ENCODE measurements at regions not wholly inside any gene's neighbourhood (a gene's known extent, or its start where the extent isn't known, plus 50 kb on each side); places are given as distances from the start of the nearest gene placed in this dataset.

DNA sequence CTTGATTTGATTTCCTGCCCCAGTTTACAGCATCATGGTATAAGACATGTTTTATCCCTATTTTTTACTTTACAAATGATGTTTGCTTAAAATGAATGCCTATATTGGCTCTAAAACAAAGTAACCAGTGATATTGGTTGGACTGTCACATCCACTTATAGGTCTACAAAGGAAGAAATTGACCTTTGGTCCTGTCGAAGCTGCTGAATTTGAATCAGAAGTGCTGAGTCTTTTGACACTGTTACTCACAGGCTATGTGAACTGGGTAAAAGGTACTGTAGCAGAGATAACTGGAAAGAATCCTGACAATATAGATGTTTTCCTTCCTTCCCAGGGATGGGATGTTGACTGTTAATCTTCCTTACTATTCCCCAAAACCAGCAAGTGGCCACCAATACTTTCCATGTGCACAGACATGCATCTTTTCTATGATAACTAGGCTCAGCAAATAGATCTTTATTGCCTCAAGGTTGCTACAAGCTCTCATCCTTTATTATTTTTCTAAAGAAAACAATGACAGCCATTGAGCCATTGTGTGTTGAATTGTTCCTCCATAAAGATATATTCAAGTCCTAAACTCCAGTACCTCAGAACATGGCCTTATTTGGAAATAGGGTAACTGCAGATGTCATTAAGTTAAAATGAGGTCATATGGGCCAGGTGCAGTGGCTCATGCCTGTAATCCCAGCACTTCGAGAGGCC lies 175.9 kb upstream of the NR5A2 start:
- no peak for DNase-seq (ENCODE audit: low read depth, low spot score)
- no peak overlapping the region for H3K4me3 ChIP-seq (ENCODE audit: low read depth, low read length)
- TF ChIP-seq, protein P1, sequence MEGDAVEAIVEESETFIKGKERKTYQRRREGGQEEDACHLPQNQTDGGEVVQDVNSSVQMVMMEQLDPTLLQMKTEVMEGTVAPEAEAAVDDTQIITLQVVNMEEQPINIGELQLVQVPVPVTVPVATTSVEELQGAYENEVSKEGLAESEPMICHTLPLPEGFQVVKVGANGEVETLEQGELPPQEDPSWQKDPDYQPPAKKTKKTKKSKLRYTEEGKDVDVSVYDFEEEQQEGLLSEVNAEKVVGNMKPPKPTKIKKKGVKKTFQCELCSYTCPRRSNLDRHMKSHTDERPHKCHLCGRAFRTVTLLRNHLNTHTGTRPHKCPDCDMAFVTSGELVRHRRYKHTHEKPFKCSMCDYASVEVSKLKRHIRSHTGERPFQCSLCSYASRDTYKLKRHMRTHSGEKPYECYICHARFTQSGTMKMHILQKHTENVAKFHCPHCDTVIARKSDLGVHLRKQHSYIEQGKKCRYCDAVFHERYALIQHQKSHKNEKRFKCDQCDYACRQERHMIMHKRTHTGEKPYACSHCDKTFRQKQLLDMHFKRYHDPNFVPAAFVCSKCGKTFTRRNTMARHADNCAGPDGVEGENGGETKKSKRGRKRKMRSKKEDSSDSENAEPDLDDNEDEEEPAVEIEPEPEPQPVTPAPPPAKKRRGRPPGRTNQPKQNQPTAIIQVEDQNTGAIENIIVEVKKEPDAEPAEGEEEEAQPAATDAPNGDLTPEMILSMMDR (IDR thresholded peaks at IDR 0.05; ENCODE audit: insufficient read depth, low read length, missing control alignments), result no peak
- POLR2A ChIA-PET, result no interaction called here
- CTCF ChIA-PET, result no interaction called here

DNA sequence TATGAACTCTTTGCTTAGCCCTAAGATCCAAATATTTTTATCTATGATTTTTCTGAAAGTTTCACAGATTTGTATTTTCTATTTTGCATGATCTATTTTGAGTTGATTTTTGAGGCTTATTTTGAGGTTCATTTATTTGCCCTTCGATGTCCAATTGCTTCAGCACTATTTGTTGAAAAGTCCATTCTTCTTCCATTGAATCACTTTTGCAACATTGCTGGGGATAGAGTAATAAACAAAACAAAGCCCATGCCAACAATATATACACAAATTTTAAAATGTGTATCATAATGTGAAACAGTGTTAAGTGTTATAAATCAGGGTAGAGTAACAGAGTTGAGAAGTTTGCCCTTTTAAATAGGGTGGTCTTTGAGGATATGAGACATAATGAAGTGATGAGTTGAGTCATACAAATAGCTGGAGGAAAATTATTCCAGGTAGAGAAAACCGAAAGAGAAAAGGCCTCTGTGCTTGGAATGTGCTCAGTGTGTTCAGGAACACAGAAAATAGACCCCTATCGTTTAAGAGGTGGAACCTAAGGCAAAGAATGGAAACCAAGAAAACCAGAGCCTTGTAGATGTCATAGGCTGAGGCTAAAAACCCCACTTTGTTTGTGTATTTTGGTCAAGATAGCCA lies 172.7 kb upstream of the NR5A2 start:
- ChIA-PET CTCF (no interaction called here), POLR2A (no interaction called here)
- TF ChIP-seq, protein P1 (IDR thresholded peaks at IDR 0.05; ENCODE audit: insufficient read depth, low read length, missing control alignments), result no peak
- H3K4me3 ChIP-seq (ENCODE audit: low read depth, low read length), result no peak overlapping the region
- no peak for DNase-seq (ENCODE audit: low read depth, low spot score)

DNA sequence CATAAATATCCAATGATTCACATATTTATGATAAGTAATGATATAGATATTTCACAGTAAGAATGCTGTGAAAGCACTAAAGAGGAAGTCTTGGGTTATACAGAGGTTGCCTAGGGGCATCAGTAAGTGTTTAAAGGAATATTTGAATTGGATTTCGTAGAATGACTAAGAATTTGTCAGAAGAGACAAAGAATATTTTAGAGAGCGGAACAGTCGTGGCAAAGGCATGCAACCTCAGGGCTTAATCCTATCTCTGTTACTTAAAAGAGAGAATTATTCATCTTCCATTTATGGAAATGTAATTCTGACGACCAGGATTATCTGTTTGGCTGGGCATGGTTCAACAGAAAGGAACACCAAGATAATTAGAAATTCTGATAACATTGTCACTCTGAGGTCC lies 171.9 kb upstream of the NR5A2 start:
- TF ChIP-seq, protein P1 (IDR thresholded peaks at IDR 0.05; ENCODE audit: insufficient read depth, low read length, missing control alignments), result no peak
- DNase-seq (ENCODE audit: low read depth, low spot score), result peak; percentile 31
- POLR2A ChIA-PET, result no interaction called here
- CTCF ChIA-PET, result no interaction called here
- H3K4me3 ChIP-seq (ENCODE audit: low read depth, low read length), result no peak overlapping the region

DNA sequence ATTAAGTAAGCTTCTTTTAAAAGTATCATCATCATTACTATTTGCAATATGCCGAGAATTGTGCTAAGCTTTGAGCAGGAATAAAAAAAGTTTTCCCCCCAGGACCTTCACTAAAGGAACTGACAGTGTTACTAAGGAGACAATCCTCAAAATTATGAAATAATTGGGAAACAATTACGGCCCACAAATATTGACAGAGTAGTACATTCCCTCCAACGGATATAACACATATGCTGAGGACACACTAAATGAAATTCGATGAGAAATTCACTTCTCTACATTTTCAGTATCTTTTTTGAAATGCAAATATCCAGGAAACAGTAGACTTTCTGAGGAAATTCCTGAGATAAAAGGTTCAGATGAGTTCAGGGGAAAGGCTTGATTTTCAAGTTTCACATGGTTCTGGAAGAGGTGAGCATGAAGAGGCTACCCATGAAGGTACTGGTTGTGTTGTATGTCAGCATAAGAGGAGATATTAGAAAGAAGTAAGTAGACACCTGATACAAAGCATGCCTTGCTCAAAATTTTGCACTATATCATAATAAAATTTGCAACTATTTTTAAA lies 171.2 kb upstream of the NR5A2 start:
- no peak for DNase-seq (ENCODE audit: low read depth, low spot score)
- ChIA-PET CTCF (no interaction called here), POLR2A (no interaction called here)
- no peak overlapping the region for H3K4me3 ChIP-seq (ENCODE audit: low read depth, low read length)
- TF ChIP-seq, protein P1 (IDR thresholded peaks at IDR 0.05; ENCODE audit: insufficient read depth, low read length, missing control alignments), result no peak

DNA sequence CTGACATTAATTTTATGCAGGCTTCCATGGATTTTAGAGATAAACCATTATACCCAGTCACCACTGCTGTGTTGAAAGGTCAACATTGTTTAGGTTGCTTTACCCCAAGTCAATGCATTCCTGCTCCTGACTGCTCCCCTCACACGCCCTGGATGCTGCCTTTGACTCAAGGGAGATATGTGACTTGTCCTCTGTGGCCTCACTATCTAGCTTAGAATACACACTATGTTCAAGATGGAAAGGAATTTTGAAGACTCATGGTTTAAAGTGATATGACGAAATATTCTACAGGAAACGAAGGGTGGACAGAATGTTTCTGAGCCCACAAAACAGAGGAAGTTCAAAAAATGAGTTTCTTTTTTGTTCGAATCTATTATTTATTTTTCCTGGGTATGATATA lies 170.4 kb upstream of the NR5A2 start:
- TF ChIP-seq, protein P1 (IDR thresholded peaks at IDR 0.05; ENCODE audit: insufficient read depth, low read length, missing control alignments), result no peak

DNA sequence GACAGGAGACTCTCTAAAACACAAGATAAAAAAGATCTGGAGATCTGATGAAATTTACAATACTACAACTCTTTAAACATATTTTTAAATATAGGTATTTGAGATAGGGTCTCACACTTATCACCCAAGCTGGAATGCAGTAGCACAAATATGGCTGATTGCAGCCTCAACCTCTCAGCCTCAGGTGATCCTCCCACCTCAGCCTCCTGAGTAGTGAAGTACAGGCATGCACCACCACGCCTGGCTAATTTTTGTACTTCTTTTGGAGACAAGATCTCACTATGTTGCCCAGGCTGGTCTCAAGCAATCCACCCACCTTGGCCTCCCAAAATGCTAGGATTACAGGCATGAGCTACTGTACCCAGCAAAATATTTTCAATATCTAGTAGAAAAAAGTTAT lies 170.0 kb upstream of the NR5A2 start:
- no peak for DNase-seq (ENCODE audit: low read depth, low spot score)
- no peak overlapping the region for H3K4me3 ChIP-seq (ENCODE audit: low read depth, low read length)
- ChIA-PET POLR2A (interaction anchor here (0.8 kb wide), 1 partner anchor 8 kb away, joined by 3 read pairs; no protein-coding TSS in a partner anchor), CTCF (no interaction called here)
- TF ChIP-seq, protein P1 (IDR thresholded peaks at IDR 0.05; ENCODE audit: insufficient read depth, low read length, missing control alignments), result no peak

More for the DNA sequence above, 170.4 kb upstream of the NR5A2 start:
- CTCF ChIA-PET, result no interaction called here
- H3K4me3 ChIP-seq (ENCODE audit: low read depth, low read length), result no peak overlapping the region
- POLR2A ChIA-PET, result no interaction called here
- peak; percentile 5 for DNase-seq (ENCODE audit: low read depth, low spot score)

Data from AG04449 (cell line).